PC-9 (cell line): ENCODE measurements at regions not wholly inside any gene's neighbourhood (a gene's known extent, or its start where the extent isn't known, plus 50 kb on each side); places are given as distances from the start of the nearest gene placed in this dataset.

ENCODE experiments used
- EZH2 ChIP-seq: fragments of 200-600 bp; sonication (generic); IDR thresholded peaks from 2 replicates; pipeline ENCODE4 v1.8.0; 2017; ENCODE audit warnings: antibody characterized with exemption, low read depth
- TF ChIP-seq, protein P1 (sequence below): fragments of 200-600 bp; sonication (generic); conservative IDR thresholded peaks from 2 replicates; pipeline ENCODE4 v1.6.1; 2017; ENCODE audit warnings: mixed run types, antibody characterized with exemption, mild to moderate bottlenecking, moderate library complexity

DNA sequence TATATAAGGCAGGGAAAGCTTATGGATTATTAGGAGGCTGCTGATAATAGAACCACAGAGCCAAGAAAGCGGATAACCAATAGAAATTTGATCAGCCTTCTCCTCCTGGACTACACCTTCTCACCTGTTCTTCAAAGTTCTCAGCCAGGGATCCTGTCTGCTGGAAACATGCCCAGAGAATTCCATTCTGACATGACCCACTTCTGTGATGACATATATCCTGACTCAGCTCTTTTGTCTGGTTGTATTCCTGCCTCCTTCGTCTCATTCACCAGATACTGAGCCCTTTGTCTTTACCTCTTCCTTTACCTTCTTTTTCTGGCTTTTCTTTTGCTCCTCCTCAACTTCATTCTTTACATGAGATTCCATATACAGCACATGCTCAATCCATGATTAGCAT is 576.1 kb downstream of the CDH11 start:
- TF ChIP-seq, protein P1, sequence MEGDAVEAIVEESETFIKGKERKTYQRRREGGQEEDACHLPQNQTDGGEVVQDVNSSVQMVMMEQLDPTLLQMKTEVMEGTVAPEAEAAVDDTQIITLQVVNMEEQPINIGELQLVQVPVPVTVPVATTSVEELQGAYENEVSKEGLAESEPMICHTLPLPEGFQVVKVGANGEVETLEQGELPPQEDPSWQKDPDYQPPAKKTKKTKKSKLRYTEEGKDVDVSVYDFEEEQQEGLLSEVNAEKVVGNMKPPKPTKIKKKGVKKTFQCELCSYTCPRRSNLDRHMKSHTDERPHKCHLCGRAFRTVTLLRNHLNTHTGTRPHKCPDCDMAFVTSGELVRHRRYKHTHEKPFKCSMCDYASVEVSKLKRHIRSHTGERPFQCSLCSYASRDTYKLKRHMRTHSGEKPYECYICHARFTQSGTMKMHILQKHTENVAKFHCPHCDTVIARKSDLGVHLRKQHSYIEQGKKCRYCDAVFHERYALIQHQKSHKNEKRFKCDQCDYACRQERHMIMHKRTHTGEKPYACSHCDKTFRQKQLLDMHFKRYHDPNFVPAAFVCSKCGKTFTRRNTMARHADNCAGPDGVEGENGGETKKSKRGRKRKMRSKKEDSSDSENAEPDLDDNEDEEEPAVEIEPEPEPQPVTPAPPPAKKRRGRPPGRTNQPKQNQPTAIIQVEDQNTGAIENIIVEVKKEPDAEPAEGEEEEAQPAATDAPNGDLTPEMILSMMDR, result no peak
- TF ChIP-seq EZH2, result no peak
